ENCODE measurements at regions not wholly inside any gene's neighbourhood (a gene's known extent, or its start where the extent isn't known, plus 50 kb on each side); places are given as distances from the start of the nearest gene placed in this dataset.
"Not testable (repeated sequence)": the region's sequence is repeated elsewhere in the genome, so short reads cannot be mapped to it uniquely, and the experiment has no call there.

DNA sequence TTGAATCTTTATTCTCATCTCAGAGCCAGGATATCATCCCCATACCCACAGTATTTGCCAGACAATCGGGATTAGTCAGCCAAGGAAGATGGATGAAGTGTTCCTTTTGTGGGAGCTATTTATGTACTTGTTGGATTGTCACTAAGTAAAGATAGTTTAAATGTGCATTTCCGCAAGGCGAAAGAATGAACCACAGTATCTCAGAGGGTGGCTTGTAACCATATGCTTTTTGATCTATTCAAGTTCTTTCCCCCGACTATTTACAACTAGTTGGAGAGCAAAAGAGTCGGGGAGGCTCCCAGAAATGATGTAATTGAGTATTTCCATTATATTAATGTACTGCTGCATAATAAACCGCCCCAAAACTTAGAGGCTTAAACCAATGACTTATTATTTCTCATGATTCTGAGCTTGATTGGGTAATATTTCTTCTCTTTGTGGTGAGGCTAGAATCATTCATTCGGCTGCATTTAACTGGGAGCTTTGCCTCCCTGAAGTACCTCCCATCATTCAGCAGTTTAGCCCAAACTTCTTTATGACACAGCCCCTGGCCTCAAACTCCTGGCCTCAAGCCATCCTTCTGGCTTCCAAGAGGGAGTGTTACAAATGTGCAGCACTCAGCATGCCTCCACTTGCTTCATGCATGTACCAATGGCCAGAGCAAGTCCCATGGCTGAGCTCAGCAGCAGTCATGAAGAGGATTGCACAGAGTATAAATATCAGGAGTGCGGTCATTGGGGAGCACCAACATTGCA is 423.7 kb downstream of the METTL4 start:
- no peak for DNase-seq (ENCODE audit: low spot score)
- TF ChIP-seq, protein P1, sequence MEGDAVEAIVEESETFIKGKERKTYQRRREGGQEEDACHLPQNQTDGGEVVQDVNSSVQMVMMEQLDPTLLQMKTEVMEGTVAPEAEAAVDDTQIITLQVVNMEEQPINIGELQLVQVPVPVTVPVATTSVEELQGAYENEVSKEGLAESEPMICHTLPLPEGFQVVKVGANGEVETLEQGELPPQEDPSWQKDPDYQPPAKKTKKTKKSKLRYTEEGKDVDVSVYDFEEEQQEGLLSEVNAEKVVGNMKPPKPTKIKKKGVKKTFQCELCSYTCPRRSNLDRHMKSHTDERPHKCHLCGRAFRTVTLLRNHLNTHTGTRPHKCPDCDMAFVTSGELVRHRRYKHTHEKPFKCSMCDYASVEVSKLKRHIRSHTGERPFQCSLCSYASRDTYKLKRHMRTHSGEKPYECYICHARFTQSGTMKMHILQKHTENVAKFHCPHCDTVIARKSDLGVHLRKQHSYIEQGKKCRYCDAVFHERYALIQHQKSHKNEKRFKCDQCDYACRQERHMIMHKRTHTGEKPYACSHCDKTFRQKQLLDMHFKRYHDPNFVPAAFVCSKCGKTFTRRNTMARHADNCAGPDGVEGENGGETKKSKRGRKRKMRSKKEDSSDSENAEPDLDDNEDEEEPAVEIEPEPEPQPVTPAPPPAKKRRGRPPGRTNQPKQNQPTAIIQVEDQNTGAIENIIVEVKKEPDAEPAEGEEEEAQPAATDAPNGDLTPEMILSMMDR (IDR thresholded peaks at IDR 0.05; ENCODE audit: extremely low read depth, missing control alignments), result no peak

DNA sequence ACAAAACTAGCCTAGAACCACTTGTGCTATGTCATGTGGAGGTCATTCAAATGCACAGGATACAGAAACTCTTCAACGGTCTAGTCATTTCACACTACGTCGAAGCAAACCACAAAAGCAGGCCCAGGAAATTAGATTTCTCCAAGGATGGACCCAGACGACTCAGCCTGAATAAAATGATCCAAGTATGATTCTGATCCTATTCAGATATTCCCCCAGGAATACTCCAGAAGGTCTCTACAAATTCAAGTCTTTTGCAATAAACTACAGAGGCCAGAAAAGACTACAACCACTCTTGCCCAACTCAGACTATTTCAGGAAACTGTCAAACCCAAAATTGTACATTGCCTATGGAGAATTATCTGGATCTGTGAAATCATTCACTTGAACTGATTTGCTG is 422.5 kb downstream of the METTL4 start:
- no peak for DNase-seq (ENCODE audit: low spot score)
- TF ChIP-seq, protein P1 (IDR thresholded peaks at IDR 0.05; ENCODE audit: extremely low read depth, missing control alignments), result no peak

DNA sequence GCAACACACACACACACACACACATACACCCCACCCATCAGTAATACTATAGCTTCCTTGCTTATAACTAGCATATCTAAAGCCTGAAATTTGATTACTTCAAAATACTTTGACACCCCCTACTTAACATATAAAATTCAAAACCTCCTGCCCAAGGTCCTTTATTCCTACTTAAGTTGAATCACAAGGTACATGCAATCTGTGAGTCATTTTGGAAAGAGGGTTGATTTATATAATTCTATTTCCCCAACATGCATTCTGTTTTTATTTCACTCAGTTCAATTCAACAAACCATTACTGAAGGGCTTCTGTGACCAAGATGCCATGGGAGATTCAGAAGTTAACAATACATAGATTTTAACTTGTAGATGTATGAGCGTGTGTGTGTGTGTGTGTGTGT is 420.7 kb downstream of the METTL4 start:
- TF ChIP-seq, protein P1 (IDR thresholded peaks at IDR 0.05; ENCODE audit: extremely low read depth, missing control alignments), result no peak
- DNase-seq (ENCODE audit: low spot score), result no peak

DNA sequence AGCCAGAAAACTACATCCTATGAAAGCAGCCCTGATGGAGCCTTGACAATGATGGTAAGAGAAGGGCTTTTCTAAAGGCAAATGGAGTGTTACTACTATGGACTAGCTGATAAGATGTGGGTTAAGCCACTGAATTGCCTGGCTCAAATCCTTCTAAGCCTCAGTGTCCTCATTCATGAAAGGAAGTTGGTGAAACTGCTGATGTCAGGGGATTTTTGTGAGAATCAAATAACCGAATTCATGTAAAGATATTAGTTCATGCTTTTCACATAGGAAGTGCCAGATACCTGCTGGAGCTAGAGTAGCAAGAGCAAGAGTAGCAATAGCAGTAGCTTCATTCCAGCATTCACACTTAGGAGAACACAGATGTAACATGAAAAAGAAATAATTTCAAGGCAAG is 417.0 kb downstream of the METTL4 start:
- TF ChIP-seq, protein P1 (IDR thresholded peaks at IDR 0.05; ENCODE audit: extremely low read depth, missing control alignments), result no peak
- DNase-seq (ENCODE audit: low spot score), result no peak

DNA sequence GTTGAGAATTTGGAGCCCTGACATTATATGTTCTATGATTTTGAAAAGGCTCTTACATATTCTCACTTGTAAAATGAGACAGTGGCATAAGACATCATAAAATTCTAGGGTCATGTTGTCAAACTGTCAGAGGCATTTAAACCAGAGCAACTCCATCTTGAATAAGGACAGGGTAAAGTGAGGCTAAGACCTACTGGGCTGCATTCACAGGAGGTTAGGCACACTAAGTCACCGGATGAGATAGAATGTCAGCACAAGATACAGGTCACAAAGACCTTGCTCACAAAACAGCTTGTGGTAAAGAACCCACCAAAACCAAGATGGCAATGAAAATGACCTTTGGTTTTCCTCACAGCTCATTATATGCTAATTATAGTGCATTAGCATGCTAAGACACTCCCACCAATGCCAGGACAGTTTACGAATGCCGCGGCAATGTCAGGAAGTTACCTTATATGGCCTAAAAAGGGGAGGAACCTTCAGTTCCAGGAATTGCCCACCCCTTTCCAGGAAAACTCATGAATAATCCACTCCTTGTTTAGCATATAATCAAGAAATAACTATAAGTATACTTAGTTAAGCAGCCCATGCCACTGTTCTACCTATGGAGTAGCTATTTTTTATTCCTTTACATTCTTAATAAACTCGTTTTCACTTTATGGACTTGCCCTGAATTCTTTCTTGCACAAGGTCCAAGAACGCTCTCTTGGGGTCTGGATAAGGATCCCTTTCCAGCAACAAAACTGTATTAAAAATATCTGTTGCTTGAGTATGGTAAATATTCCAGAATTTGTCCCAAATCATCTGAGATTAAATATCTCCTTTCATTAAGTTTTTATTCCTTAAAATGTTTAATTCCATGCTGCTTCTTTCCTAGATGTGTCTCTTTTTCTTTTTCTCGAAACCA is 406.4 kb downstream of the METTL4 start:
- DNase-seq (ENCODE audit: low spot score), result no peak
- TF ChIP-seq, protein P1 (IDR thresholded peaks at IDR 0.05; ENCODE audit: extremely low read depth, missing control alignments), result no peak

DNA sequence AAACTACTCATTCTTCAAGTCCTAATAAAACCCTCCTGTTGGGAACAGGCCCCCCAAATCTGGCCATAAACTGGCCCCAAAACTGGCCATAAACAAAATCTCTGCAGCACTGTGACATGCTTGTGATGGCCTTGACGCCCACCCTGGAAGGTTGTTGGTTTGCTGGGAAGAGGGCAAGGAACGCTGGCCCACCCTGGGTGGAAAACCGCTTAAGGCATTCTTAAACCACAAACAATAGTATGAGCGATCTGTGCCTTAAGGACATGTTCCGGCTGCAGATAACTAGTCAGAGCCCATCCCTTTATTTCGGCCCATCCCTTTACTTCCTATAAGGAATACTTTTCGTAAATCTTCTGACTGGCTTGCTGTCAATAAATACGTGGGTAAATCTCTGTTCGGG is 404.4 kb downstream of the METTL4 start:
- DNase-seq (ENCODE audit: low spot score), result not testable (repeated sequence)

DNA sequence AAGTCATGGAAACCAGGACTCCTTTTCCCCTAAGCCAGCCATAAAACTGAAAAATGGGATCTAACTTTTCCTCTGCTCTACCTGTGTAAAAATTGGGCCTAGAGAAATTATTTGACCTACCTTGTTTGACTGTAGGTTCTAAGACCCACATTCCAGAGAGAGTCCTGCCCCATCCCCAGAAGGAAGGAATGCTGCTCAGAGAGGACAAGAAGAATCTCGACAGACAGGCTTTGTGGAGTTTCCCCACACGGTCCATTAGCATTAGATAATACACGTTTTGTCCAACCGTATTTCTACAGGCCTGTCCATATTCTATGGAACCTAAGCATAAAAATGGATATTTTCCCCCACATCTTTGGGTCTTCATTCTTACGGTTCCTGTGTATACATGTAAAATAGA is 403.3 kb downstream of the METTL4 start:
- DNase-seq (ENCODE audit: low spot score), result no peak
- TF ChIP-seq, protein P1 (IDR thresholded peaks at IDR 0.05; ENCODE audit: extremely low read depth, missing control alignments), result no peak

Data from GM20000 (cell line).